Cardiac fibroblast (primary cell): ENCODE measurements at regions not wholly inside any gene's neighbourhood (a gene's known extent, or its start where the extent isn't known, plus 50 kb on each side); places are given as distances from the start of the nearest gene placed in this dataset.
A peak's percentile ranks its signal among the peaks of the same experiment; 100 is the strongest.
"Not testable (repeated sequence)": the region's sequence is repeated elsewhere in the genome, so short reads cannot be mapped to it uniquely, and the experiment has no call there.

Experiments
- DNase-seq, 2 donors: peaks; one replicate each; pipeline versions ENCODE4 v3.0.0 to v3.0.0-alpha.2; 2010; ENCODE audit warnings: low read depth in 2 of 2
- H3K4me3 ChIP-seq, 2 donors: replicated peaks in 1 of 2; 1 replicate in 1 of 2; 2 replicates in 1 of 2; pipeline ENCODE4 v1.5.1; 2011; ENCODE audit warnings: low read depth in 2 of 2, low read length in 2 of 2, mild to moderate bottlenecking in 2 of 2, moderate library complexity in 1 of 2
- TF ChIP-seq, protein P1 (sequence below): IDR thresholded peaks from one replicate; pipeline ENCODE4 v1.5.1; 2011; ENCODE audit warnings: low read depth, mild to moderate bottlenecking, low read length, inconsistent platforms

DNA sequence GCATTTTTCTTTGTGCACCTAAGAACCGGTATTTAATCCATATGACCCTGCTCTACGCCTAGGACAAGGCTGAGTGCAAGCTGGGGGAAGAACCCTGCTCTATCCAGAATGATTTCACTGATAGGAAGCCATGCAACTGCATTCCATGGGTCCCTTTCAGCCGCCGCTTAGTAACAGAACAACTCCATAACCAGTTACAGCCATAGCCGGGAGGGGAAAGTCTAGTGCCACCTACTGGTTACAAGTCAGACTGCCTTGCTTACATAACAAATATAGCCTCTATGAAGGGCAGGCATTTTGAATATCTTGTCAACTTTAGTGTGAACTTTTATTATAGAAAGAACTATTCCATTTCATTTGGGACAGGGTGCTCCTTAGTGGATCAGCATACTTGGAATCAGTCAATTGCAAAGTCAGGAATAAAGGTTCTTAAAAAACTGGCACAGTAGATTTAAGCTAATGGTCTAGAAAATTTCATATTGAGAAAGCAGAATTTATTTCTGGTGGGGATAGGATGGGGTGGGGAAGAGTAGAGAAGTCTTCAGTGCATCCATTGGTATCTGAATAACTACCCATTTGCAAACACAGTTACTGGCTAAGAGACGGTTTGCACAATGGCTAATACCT is 521.7 kb downstream of the ADRA2A start:
- H3K4me3 ChIP-seq = no peak overlapping the region
- TF ChIP-seq, protein P1, sequence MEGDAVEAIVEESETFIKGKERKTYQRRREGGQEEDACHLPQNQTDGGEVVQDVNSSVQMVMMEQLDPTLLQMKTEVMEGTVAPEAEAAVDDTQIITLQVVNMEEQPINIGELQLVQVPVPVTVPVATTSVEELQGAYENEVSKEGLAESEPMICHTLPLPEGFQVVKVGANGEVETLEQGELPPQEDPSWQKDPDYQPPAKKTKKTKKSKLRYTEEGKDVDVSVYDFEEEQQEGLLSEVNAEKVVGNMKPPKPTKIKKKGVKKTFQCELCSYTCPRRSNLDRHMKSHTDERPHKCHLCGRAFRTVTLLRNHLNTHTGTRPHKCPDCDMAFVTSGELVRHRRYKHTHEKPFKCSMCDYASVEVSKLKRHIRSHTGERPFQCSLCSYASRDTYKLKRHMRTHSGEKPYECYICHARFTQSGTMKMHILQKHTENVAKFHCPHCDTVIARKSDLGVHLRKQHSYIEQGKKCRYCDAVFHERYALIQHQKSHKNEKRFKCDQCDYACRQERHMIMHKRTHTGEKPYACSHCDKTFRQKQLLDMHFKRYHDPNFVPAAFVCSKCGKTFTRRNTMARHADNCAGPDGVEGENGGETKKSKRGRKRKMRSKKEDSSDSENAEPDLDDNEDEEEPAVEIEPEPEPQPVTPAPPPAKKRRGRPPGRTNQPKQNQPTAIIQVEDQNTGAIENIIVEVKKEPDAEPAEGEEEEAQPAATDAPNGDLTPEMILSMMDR = peak; percentile 86
- DNase-seq = peak; percentile 63 to 78

DNA sequence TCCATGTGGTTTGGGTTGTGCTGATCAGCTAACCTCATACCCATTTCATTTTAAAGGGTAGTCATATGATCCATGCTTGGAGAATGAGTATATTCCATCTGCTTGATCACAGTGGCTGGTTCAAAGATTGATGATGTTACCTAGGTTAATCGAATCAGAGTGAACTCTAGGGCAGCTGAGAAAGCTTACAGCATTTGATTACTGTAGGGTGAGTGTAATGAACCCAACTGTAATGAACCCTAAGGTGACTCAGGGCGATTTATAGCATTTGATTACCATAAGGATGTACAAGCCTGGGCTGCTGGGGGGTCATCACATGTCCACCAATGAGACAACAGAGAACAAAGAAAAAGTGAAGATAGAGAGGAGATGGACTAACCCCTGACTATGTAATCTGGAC is 523.1 kb downstream of the ADRA2A start:
- no peak overlapping the region for H3K4me3 ChIP-seq
- DNase-seq = no peak
- TF ChIP-seq, protein P1 = no peak

DNA sequence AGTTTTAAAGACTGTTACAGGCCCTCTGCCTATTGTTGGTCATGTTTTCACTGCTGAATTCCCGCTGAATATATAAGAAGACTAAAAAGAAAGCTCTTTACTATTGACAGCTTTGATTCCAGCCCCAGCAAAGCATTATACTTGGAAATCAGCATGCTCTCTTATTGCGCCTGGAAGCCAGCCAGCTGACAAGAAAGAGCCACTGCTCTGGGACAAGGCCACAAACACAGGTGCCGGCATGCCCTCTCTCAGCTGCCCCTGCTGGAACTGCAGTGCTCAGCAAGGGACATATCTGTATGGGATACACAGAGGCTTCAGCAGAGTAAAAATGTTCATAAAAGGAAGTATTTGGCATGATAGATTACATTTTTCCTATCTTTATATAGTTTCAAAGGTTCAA is 523.9 kb downstream of the ADRA2A start:
- TF ChIP-seq, protein P1 = no peak
- no peak for DNase-seq

DNA sequence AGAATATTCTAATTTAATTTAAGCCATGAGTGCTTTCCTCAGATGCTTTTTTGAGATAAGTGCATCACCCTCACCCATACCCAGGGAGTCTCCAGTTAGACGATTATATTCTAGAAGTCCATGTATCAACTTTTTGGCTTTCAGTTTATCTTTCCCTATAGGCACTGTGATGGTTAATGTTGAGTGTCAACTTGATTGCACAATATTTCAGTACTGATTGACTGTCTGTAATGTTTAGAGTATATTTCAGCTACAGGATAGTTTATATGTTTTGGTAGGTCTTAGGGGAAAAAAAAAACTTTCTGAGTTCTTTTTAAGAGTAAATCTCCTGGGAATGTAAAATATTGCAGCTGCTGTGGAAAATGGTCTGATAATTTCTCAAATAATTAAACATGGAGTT is 535.4 kb downstream of the ADRA2A start:
- TF ChIP-seq, protein P1 = no peak
- H3K4me3 ChIP-seq = no peak overlapping the region
- DNase-seq = no peak

More for the DNA sequence above, 523.9 kb downstream of the ADRA2A start:
- H3K4me3 ChIP-seq = no peak overlapping the region

DNA sequence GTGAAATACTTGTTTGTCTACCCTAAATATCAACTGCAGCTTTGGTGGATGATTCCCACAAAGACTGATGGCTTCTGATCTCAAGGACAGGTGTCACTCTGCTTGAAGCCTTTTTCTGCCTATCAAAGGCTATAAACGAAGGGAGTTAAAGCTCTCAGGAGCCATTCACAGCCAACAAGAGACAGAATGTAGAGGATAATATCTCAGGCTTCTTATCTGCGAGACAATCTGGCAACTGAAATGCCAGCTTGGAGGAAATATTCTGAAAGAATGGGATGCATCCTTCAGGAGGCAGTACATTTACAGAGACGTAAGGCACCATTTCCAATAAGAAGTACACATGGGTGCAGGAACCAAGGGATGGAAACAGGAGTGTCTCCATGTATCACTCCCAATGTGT is 549.4 kb downstream of the GPAM start:
- TF ChIP-seq, protein P1 = no peak

DNA sequence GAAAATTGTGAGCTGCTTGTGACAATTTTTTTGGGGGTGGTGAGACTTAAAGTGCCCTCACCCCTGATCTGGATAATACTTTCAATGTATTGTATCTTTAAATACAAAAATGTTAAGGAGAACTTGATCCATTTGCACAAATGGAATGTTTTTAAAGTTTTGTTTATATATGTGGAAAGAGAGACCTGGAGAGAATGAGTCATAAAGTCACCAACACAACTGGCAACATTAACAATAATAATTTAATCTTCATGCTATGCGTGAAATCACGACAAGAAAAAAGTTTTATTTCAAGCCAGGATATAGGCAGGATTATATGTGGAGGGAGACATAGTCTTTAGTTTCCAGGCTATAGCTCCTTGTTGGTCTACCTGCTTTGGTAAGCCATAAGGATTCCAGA is 537.5 kb downstream of the GPAM start:
- peak in 1 of 2 donors; percentile 47 for DNase-seq
- H3K4me3 ChIP-seq = no peak overlapping the region
- TF ChIP-seq, protein P1 = no peak

More for the DNA sequence above, 549.4 kb downstream of the GPAM start:
- DNase-seq = no peak
- H3K4me3 ChIP-seq = no peak overlapping the region

DNA sequence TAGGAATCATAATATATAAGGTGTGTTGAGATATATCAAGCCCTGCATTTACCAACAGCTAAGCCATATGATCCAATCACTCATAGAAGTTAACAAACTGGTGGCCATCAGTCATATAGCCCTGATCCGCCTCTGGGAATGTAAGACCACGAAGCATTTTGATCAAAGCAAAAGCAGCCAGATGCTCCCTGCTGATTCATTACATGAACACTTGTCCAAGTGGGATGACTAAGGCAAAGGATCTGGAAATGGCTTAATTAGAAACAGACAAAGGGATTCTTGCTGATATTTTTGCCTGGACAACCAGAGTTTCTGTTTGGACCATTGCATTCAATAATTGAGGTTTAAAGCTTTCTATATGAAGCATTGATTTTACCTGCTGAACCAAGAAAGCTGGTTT is 535.5 kb downstream of the GPAM start:
- TF ChIP-seq, protein P1 = no peak
- H3K4me3 ChIP-seq = no peak overlapping the region
- DNase-seq = peak in 1 of 2 donors; percentile 79

DNA sequence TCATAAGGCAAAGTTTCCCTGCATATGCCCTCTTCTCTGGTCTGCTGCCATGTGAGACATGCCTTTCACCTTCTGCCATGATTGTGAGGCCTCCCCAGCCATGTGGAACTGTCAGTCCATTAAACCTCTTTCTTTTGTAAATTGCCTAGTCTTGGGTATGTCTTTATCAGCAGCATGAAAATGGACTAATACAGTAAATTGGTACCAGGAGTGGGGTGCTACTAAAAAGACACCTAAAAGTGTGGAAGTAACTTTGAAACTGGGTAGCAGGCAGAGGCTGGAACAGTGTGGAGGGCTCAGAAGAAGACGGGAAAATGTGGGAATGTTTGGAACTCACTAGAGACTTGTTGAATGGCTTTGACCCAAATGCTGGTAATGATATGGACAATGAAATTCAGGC is 534.5 kb downstream of the GPAM start:
- H3K4me3 ChIP-seq, DNase-seq: not testable (repeated sequence)
